ENCODE measurements at regions not wholly inside any gene's neighbourhood (a gene's known extent, or its start where the extent isn't known, plus 50 kb on each side); places are given as distances from the start of the nearest gene placed in this dataset.

- in situ Hi-C loops (cut with HindIII; ENCODE audit: low sequenced_read_pairs), result no loop called here
- H3K4me3 ChIP-seq (ENCODE audit: low read depth, low read length), result no peak overlapping the region
- DNase-seq (ENCODE audit: low read depth), result no peak
- no peak for TF ChIP-seq CTCF (IDR thresholded peaks at IDR 0.05; ENCODE audit: low read depth, low read length, missing control alignments)
Measured at GRCh38 chr4:59571805-59572430, 1628.2 kb upstream of the ADGRL3 start.

DNA sequence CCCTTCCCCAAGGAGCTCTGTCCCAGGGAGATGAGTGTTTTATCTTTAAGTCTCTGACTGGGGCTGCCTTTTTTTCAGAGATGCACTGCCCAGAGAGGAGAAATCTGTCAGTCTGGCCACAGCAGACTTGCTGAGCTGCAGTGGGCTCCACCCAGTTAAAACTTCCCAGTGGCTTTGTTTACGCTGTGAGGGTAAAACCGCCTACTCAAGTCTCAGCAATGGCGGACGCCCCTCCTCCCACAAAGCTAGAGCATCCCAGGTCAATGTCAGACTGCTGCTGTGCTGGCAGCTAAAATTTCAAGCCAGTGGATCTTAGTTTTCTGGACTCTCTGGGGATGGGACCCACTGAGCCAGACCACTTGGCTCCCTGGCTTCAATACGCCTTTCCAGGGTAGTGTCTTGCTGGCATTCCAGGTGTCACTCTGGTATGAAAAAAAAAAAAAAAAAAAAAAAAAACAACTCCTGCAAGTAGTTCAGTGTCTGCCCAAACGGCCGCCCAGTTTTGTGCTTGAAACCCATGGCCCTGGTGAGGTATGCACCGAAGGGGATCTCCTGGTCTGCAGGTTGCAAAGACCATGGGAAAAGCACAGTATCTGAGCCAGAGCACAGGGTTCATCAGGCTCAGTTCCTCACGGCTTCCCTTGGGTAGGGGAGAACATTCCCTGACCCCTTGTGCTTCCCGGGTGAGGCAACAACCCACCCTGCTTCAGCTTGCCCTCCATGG lies 1616.1 kb upstream of the ADGRL3 start:
- H3K4me3 ChIP-seq (ENCODE audit: low read depth, low read length), result no peak overlapping the region
- no peak for TF ChIP-seq CTCF (IDR thresholded peaks at IDR 0.05; ENCODE audit: low read depth, low read length, missing control alignments)
- no peak for DNase-seq (ENCODE audit: low read depth)
- in situ Hi-C loops (cut with HindIII; ENCODE audit: low sequenced_read_pairs), result no loop called here

DNA sequence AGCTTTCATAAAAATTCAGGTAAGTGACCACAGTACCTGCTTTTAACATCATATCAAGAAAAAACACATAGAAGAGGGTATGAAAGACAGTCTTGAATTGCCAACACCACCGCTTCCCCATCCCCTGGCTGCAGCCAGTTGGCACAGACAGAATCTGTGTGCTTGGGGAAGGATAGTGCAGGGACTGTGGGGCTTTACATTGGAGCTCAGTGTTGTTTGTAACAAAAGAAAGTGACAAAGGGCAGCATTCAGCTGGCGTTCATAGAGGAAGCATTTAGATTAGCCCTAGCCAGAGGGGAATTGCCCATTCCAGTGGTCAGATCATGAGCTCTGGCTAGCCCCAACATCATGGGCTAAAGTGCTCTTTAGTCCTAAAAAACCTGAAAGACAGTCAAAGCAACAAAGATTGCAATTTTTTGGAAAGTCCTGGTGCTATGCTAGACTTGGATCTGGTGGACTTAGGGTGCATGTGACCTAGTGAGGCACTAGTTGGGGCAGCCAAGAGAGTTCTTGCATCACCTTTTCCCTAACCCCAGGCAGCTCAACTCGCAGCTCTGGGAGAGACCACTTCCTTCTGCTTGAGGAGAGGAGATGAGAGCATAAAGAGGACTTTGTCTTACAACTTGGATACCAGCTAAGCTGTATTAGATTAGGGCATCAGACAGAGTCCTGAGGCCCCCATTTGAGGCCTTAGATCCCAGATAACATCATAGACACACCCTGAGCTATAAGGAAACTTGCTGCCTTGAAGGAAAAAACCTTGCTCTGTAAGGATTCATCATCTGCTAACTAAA lies 1602.4 kb upstream of the ADGRL3 start:
- TF ChIP-seq CTCF (IDR thresholded peaks at IDR 0.05; ENCODE audit: low read depth, low read length, missing control alignments), result no peak
- in situ Hi-C loops (cut with HindIII; ENCODE audit: low sequenced_read_pairs), result no loop called here
- DNase-seq (ENCODE audit: low read depth), result no peak
- H3K4me3 ChIP-seq (ENCODE audit: low read depth, low read length), result no peak overlapping the region

- no peak for DNase-seq (ENCODE audit: low read depth)
- H3K4me3 ChIP-seq (ENCODE audit: low read depth, low read length), result no peak overlapping the region
- in situ Hi-C loops (cut with HindIII; ENCODE audit: low sequenced_read_pairs), result no loop called here
- TF ChIP-seq CTCF (IDR thresholded peaks at IDR 0.05; ENCODE audit: low read depth, low read length, missing control alignments), result no peak
Measured at GRCh38 chr4:59598330-59598618, 1601.9 kb upstream of the ADGRL3 start.

GRCh38 chr4:59608466-59608865 lies 1591.7 kb upstream of the ADGRL3 start:
- in situ Hi-C loops (cut with HindIII; ENCODE audit: low sequenced_read_pairs), result no loop called here

More at GRCh38 chr4:59608466-59608865, 1591.7 kb upstream of the ADGRL3 start:
- H3K4me3 ChIP-seq (ENCODE audit: low read depth, low read length), result no peak overlapping the region
- no peak for TF ChIP-seq CTCF (IDR thresholded peaks at IDR 0.05; ENCODE audit: low read depth, low read length, missing control alignments)
- peak; percentile 2 for DNase-seq (ENCODE audit: low read depth)

All from astrocyte of the cerebellum (primary cell).